ENCODE measurements at regions not wholly inside any gene's neighbourhood (a gene's known extent, or its start where the extent isn't known, plus 50 kb on each side); places are given as distances from the start of the nearest gene placed in this dataset.

DNA sequence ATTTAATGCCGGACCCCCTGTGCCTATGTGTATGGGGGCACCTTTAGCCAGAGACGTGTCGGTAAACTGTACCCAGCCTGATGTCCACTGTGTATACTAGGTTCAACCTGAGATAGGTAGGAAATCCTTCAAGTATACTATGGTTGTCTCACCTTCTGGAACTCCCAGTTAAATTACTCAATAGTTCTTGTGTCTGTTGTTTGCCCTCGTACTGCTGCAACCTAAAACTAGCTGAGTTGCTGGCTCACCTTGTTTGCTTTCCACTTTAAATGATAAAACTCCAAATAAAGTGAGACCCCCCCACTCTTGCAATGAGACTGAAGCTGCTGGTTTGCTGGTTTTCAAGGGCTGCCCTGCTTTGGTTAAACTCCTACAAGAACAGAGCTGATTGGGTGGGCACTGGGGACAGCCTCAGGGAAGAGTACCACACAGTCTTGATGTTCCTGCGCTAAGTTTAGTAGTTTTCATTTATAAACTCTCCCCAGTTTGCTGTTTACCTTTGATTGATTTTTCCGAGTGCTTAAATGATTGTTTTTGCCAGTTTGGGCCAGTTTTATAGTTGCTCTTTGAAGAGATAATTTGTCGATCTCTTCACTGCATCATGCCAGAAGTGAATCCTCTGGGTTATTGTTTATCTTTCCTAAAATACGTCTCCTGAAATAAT, 1281.8 kb upstream of the MAP3K7 start:
- H3K4me1 ChIP-seq (ENCODE audit: control insufficient read depth in 5 of 5, insufficient read depth in 5 of 5, low read length in 5 of 5): no peaks in the 10 kb centered on the region
- H3K4me3 ChIP-seq: no peak overlapping the region
- DNase-seq (no peak), ATAC-seq (ENCODE audit: insufficient read depth, low FRiP score) (no peak)
- no peaks in the 10 kb centered on the region for H3K27me3 ChIP-seq (ENCODE audit: control insufficient read depth in 3 of 3, insufficient read depth in 3 of 3, low read length in 2 of 3)
- WGBS, 2 donors: 85 to 87% methylated on average over 8 of the region's 8 CpGs
- no peaks in the 10 kb centered on the region for H3K9me3 ChIP-seq (ENCODE audit: control insufficient read depth in 4 of 4, insufficient read depth in 3 of 4, low read length in 3 of 4)
- TF ChIP-seq, protein P1, sequence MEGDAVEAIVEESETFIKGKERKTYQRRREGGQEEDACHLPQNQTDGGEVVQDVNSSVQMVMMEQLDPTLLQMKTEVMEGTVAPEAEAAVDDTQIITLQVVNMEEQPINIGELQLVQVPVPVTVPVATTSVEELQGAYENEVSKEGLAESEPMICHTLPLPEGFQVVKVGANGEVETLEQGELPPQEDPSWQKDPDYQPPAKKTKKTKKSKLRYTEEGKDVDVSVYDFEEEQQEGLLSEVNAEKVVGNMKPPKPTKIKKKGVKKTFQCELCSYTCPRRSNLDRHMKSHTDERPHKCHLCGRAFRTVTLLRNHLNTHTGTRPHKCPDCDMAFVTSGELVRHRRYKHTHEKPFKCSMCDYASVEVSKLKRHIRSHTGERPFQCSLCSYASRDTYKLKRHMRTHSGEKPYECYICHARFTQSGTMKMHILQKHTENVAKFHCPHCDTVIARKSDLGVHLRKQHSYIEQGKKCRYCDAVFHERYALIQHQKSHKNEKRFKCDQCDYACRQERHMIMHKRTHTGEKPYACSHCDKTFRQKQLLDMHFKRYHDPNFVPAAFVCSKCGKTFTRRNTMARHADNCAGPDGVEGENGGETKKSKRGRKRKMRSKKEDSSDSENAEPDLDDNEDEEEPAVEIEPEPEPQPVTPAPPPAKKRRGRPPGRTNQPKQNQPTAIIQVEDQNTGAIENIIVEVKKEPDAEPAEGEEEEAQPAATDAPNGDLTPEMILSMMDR (IDR thresholded peaks at IDR 0.05; ENCODE audit: control extremely low read depth, extremely low read depth): no peak
- no peak overlapping the region for H3K9ac ChIP-seq (ENCODE audit: insufficient read depth in 1 of 2, low read length in 2 of 2)
- H3K27ac ChIP-seq (ENCODE audit: low read depth in 1 of 2, low read length in 1 of 2): no peak overlapping the region
- H3K36me3 ChIP-seq (ENCODE audit: control insufficient read depth in 4 of 4, insufficient read depth in 4 of 4, low read length in 4 of 4): no peaks in the 10 kb centered on the region

DNA sequence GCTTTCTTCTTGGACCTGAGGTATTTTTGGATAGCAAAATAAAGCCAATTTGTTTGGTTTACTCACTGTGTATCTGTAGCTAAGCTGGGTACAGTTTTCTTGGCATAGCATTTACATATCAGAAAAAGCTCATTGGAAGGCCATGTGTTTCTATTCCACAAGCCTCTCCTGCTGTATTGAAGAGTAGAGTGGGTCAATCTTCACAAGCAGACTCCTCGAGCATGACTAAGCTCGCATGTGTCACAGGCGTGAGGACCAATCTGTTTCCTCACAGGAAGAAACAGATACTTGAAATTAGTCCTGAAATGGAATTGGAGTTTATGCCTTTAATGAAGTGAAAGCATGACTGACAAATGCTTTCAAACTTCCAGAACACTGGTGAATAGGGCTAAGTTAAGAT, 1279.0 kb upstream of the MAP3K7 start:
- no peak overlapping the region for H3K27ac ChIP-seq (ENCODE audit: low read depth in 1 of 2, low read length in 1 of 2)
- no peak for ATAC-seq (ENCODE audit: insufficient read depth, low FRiP score)
- no peak for DNase-seq
- 52 to 64% methylated on average over 3 of the region's 3 CpGs for WGBS, 2 donors
- H3K36me3 ChIP-seq (ENCODE audit: control insufficient read depth in 4 of 4, insufficient read depth in 4 of 4, low read length in 4 of 4): no peaks in the 10 kb centered on the region
- no peaks in the 10 kb centered on the region for H3K9me3 ChIP-seq (ENCODE audit: control insufficient read depth in 4 of 4, insufficient read depth in 3 of 4, low read length in 3 of 4)
- TF ChIP-seq, protein P1 (IDR thresholded peaks at IDR 0.05; ENCODE audit: control extremely low read depth, extremely low read depth): no peak
- no peaks in the 10 kb centered on the region for H3K4me1 ChIP-seq (ENCODE audit: control insufficient read depth in 5 of 5, insufficient read depth in 5 of 5, low read length in 5 of 5)
- H3K27me3 ChIP-seq (ENCODE audit: control insufficient read depth in 3 of 3, insufficient read depth in 3 of 3, low read length in 2 of 3): no peaks in the 10 kb centered on the region
- H3K9ac ChIP-seq (ENCODE audit: insufficient read depth in 1 of 2, low read length in 2 of 2): no peak overlapping the region
- no peak overlapping the region for H3K4me3 ChIP-seq

DNA sequence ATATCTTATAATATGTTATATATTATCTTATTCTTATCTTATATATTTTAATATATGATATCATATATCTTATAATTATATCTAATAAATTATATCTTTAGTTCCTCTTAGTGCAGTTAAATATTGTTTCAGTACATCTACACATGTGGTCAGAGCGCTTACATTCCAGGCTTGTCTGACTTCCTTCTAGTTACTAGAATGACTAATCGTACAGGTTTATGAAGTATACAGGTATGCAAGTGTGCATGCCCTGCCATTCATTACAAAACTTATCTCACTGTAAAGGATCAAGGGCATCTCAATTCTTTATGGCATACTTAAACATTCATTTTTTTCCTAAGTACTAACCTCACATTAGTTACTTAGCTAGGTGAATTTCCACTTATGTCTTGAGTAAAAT, 1278.0 kb upstream of the MAP3K7 start:
- 63 to 82% methylated on average over 2 of the region's 2 CpGs for whole genome bisulfite sequencing, 2 donors
- Histone ChIP-seq H3K4me1 (ENCODE audit: control insufficient read depth in 5 of 5, insufficient read depth in 5 of 5, low read length in 5 of 5) (peaks cover 0 to 3% (median 0%) of the 10 kb centered on the region in 5 donors), H3K27me3 (ENCODE audit: control insufficient read depth in 3 of 3, insufficient read depth in 3 of 3, low read length in 2 of 3) (no peaks in the 10 kb centered on the region), H3K36me3 (ENCODE audit: control insufficient read depth in 4 of 4, insufficient read depth in 4 of 4, low read length in 4 of 4) (no peaks in the 10 kb centered on the region), H3K27ac (ENCODE audit: low read depth in 1 of 2, low read length in 1 of 2) (no peak overlapping the region), H3K9ac (ENCODE audit: insufficient read depth in 1 of 2, low read length in 2 of 2) (no peak overlapping the region), H3K9me3 (ENCODE audit: control insufficient read depth in 4 of 4, insufficient read depth in 3 of 4, low read length in 3 of 4) (no peaks in the 10 kb centered on the region), H3K4me3 (no peak overlapping the region)
- ATAC-seq (ENCODE audit: insufficient read depth, low FRiP score): no peak
- no peak for DNase-seq
- TF ChIP-seq, protein P1 (IDR thresholded peaks at IDR 0.05; ENCODE audit: control extremely low read depth, extremely low read depth): no peak

Measured in lung (tissue), 11 donors.